ENCODE measurements at regions not wholly inside any gene's neighbourhood (a gene's known extent, or its start where the extent isn't known, plus 50 kb on each side); places are given as distances from the start of the nearest gene placed in this dataset.

GRCh38 chr9:130785053-130785452 lies 50.0 kb upstream of the ABL1 start:
- TF ChIP-seq CTCF (IDR thresholded peaks at IDR 0.05) (no peak), POLR2AphosphoS5 (IDR thresholded peaks at IDR 0.05) (no peak), EP300 (IDR thresholded peaks at IDR 0.05) (no peak)

Measured in sigmoid colon (tissue), 4 donors.